ENCODE measurements at regions not wholly inside any gene's neighbourhood (a gene's known extent, or its start where the extent isn't known, plus 50 kb on each side); places are given as distances from the start of the nearest gene placed in this dataset.

DNA sequence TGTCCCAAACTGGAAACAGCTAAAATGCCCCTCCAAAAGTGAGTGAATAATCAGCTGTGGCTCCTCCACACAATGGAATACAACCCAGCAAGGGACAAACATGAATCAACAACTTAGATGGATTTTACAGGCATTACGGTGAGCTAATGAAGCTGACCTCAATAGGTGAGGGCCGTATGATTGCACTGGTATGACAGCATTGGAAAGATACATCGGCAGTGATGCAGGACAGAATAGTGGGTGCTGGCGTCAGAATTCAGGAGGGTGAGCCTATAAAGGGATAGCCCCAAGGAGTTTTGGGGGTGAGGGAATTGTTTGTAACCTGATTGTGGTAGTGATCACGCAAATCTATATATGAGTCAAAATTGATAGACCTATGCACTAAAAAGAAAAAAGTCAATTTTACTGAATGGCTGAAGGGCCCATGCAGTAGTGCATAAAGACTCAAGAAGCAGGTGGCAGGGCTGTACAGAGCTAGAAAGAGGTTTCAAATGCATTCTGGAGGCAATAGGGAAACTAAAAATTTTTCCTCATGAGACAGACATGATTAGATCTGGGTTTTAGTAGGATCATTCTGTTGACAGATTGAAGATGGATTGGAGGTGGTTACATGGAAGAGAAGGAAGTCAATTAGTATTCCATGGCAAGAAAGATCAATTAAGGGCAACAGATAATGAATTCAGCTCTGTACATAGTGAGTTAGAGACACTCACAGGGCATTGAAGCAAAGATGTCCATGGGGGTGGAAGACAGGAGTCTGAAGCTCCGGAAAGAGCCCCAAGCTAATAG lies 90.8 kb downstream of the IRS2 start:
- Histone ChIP-seq H4K20me1 (ENCODE audit: insufficient read depth) (no peaks in the 10 kb centered on the region), H2AFZ (ENCODE audit: low read depth, low read length, poor library complexity, severe bottlenecking) (no peak overlapping the region), H3K9me3 (ENCODE audit: control insufficient read depth in 1 of 2, insufficient read depth in 1 of 2, low read depth in 1 of 2, low read length in 2 of 2) (no peaks in the 10 kb centered on the region), H3K9me2 (ENCODE audit: insufficient read depth) (no peaks in the 10 kb centered on the region), H3K79me2 (ENCODE audit: insufficient read depth, low read length) (no peaks in the 10 kb centered on the region), H3K4me2 (ENCODE audit: low read length) (no peak overlapping the region), H3K27me3 (ENCODE audit: insufficient read depth, low read length) (no peaks in the 10 kb centered on the region), H3K27ac (ENCODE audit: low read depth, low read length) (no peak overlapping the region), H3K4me1 (ENCODE audit: control insufficient read depth in 1 of 2, insufficient read depth in 2 of 2, low read length in 2 of 2) (peaks cover 0 to 3% of the 10 kb centered on the region in 2 experiments; a peak in 1 of 4 replicates), H3K9ac (ENCODE audit: low read length) (no peak overlapping the region), H3K36me3 (ENCODE audit: control insufficient read depth in 1 of 2, insufficient read depth in 2 of 2, low read length in 2 of 2) (no peaks in the 10 kb centered on the region), H3K4me3 (replicated peaks in 1 of 2; ENCODE audit: low read depth in 1 of 2, low read length in 2 of 2) (no peak overlapping the region)
- ChIA-PET CTCF (no interaction called here), POLR2A (no interaction called here), RAD21 (ENCODE audit: low non-redundant PET in 1 of 2, low total read pairs in 2 of 2, uncharacterized antibody in 2 of 2, unreplicated experiment in 2 of 2) (no interaction called here)
- no TSS peak for BruUV-seq (replicated peaks)
- no peak for ATAC-seq
- TF ChIP-seq, protein P1, sequence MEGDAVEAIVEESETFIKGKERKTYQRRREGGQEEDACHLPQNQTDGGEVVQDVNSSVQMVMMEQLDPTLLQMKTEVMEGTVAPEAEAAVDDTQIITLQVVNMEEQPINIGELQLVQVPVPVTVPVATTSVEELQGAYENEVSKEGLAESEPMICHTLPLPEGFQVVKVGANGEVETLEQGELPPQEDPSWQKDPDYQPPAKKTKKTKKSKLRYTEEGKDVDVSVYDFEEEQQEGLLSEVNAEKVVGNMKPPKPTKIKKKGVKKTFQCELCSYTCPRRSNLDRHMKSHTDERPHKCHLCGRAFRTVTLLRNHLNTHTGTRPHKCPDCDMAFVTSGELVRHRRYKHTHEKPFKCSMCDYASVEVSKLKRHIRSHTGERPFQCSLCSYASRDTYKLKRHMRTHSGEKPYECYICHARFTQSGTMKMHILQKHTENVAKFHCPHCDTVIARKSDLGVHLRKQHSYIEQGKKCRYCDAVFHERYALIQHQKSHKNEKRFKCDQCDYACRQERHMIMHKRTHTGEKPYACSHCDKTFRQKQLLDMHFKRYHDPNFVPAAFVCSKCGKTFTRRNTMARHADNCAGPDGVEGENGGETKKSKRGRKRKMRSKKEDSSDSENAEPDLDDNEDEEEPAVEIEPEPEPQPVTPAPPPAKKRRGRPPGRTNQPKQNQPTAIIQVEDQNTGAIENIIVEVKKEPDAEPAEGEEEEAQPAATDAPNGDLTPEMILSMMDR (IDR thresholded peaks at IDR 0.05 in 2 of 3, conservative IDR thresholded peaks at IDR 0.05 in 1 of 3; ENCODE audit: borderline replicate concordance in 1 of 3, insufficient read depth in 1 of 3, low read depth in 2 of 3, low read length in 2 of 3), result no peak
- TF ChIP-seq ZFX (IDR thresholded peaks at IDR 0.05) (no peak), ELF1 (IDR thresholded peaks at IDR 0.05; ENCODE audit: borderline replicate concordance, low read depth) (no peak), RAD21 (IDR thresholded peaks at IDR 0.05; ENCODE audit: low read depth) (no peak), POLR2A (IDR thresholded peaks at IDR 0.05; ENCODE audit: borderline replicate concordance, extremely low read depth, insufficient read depth, insufficient read length) (no peak), TCF7L2 (IDR thresholded peaks at IDR 0.05; ENCODE audit: borderline replicate concordance, extremely low read depth, insufficient read depth, insufficient read length) (no peak), YY1 (IDR thresholded peaks at IDR 0.05; ENCODE audit: extremely low read depth, insufficient replicate concordance, low read depth, low read length) (no peak), EGR1 (IDR thresholded peaks at IDR 0.05; ENCODE audit: low read depth) (no peak), EZH2phosphoT487 (IDR thresholded peaks at IDR 0.05; ENCODE audit: borderline replicate concordance) (no peak), JUND (IDR thresholded peaks at IDR 0.05) (no peak)
- TF ChIP-seq, protein P2, sequence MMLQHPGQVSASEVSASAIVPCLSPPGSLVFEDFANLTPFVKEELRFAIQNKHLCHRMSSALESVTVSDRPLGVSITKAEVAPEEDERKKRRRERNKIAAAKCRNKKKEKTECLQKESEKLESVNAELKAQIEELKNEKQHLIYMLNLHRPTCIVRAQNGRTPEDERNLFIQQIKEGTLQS (IDR thresholded peaks at IDR 0.05), result no peak
- no peak for DNase-seq (ENCODE audit: low read depth, low spot score)
- intact Hi-C loops (cut with micrococcal nuclease), result no loop called here

All from HCT116 (cell line).